ENCODE measurements at regions not wholly inside any gene's neighbourhood (a gene's known extent, or its start where the extent isn't known, plus 50 kb on each side); places are given as distances from the start of the nearest gene placed in this dataset.

GRCh38 chr5:18181575-18181974 lies 547.3 kb downstream of the TAF11L14 start:
- no peak for TF ChIP-seq REST (IDR thresholded peaks at IDR 0.05; ENCODE audit: insufficient replicate concordance, low read depth)
- no peak for TF ChIP-seq POLR2AphosphoS5 (IDR thresholded peaks at IDR 0.05; ENCODE audit: low read depth)
- Histone ChIP-seq H3K27ac (replicated peaks) (no peak overlapping the region), H3K27me3 (ENCODE audit: insufficient read depth, poor library complexity, severe bottlenecking) (no peaks in the 10 kb centered on the region), H3K4me3 (replicated peaks; ENCODE audit: insufficient read depth, low read length) (no peak overlapping the region)
- DNase-seq (ENCODE audit: low read depth in 1 of 2, low spot score in 1 of 2), result no peak

DNA sequence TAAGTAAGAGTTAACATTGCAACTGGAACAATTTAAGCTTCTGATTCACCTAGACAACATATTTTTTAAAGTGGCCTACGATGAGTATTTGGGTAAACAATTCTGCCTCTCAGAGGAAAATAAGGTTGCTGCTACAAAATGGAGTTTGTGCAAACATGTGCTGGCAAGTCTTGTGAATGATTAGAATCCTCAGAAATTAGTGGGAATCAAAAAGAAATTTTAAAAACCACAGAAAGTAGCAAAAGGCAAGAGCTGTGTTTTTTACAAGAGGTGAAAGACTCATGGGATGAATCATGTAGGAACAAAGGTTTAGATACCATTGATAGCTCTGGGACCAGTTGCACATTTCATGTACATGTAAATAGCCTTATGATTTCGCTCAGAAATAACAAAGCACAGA lies 561.6 kb downstream of the TAF11L14 start:
- TF ChIP-seq REST (IDR thresholded peaks at IDR 0.05; ENCODE audit: insufficient replicate concordance, low read depth), result no peak
- no peak for DNase-seq (ENCODE audit: low read depth in 1 of 2, low spot score in 1 of 2)
- no peak overlapping the region for H3K27ac ChIP-seq (replicated peaks)
- H3K27me3 ChIP-seq (ENCODE audit: insufficient read depth, poor library complexity, severe bottlenecking), result no peaks in the 10 kb centered on the region
- no peak overlapping the region for H3K4me3 ChIP-seq (replicated peaks; ENCODE audit: insufficient read depth, low read length)

DNA sequence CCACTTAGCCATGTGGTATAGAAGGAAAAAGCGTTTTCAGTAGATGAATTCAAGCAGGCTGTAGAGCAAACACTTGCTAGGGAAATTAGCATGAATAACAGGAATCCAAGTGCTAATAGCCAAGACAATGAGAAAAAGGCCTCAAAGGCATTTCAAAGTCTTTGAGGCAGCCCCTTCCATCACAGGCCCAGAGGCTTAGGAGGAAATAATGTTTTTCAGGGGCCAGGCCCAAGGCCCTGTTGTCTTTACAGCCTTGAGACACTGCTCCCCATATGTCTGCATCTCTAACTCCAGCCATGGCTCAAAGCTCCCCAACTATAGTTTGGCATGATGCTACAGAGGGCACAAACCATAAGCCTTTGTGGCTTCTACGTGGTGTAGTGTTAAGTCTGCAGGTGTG lies 563.5 kb downstream of the TAF11L14 start:
- TF ChIP-seq GABPA (IDR thresholded peaks at IDR 0.05; ENCODE audit: low read depth) (no peak), SPI1 (IDR thresholded peaks at IDR 0.05; ENCODE audit: borderline replicate concordance, low read depth) (no peak), POLR2AphosphoS5 (IDR thresholded peaks at IDR 0.05; ENCODE audit: low read depth) (no peak), REST (IDR thresholded peaks at IDR 0.05; ENCODE audit: insufficient replicate concordance, low read depth) (no peak)
- TF ChIP-seq, protein P1, sequence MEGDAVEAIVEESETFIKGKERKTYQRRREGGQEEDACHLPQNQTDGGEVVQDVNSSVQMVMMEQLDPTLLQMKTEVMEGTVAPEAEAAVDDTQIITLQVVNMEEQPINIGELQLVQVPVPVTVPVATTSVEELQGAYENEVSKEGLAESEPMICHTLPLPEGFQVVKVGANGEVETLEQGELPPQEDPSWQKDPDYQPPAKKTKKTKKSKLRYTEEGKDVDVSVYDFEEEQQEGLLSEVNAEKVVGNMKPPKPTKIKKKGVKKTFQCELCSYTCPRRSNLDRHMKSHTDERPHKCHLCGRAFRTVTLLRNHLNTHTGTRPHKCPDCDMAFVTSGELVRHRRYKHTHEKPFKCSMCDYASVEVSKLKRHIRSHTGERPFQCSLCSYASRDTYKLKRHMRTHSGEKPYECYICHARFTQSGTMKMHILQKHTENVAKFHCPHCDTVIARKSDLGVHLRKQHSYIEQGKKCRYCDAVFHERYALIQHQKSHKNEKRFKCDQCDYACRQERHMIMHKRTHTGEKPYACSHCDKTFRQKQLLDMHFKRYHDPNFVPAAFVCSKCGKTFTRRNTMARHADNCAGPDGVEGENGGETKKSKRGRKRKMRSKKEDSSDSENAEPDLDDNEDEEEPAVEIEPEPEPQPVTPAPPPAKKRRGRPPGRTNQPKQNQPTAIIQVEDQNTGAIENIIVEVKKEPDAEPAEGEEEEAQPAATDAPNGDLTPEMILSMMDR (IDR thresholded peaks at IDR 0.05; ENCODE audit: insufficient read depth, low read length), result no peak
- H3K27me3 ChIP-seq (ENCODE audit: insufficient read depth, poor library complexity, severe bottlenecking), result no peaks in the 10 kb centered on the region
- no peak overlapping the region for H3K27ac ChIP-seq (replicated peaks)
- no peak overlapping the region for H3K4me3 ChIP-seq (replicated peaks; ENCODE audit: insufficient read depth, low read length)
- DNase-seq (ENCODE audit: low read depth in 1 of 2, low spot score in 1 of 2), result no peak

DNA sequence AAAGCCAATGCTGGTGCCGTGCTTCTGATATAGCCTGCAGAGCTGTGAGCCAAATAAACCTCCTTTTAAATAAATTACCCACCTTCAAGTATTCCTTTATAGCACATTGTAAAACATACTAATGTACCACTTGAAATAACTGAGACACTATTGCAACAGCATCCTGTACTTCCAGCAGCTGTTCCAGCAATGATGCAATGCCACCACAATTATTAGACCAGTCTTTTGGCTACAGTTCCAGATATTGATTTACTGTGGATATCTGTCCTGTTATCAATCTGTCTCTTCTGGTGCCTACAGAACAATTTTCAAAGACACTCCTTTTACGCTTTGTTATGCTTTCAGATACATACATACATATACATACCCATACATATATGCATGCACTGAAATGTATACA lies 567.9 kb downstream of the TAF11L14 start:
- no peaks in the 10 kb centered on the region for H3K27me3 ChIP-seq (ENCODE audit: insufficient read depth, poor library complexity, severe bottlenecking)
- H3K4me3 ChIP-seq (replicated peaks; ENCODE audit: insufficient read depth, low read length), result no peak overlapping the region
- DNase-seq (ENCODE audit: low read depth in 1 of 2, low spot score in 1 of 2), result peak in 1 of 2 experiments; percentile 52
- TF ChIP-seq REST (IDR thresholded peaks at IDR 0.05; ENCODE audit: insufficient replicate concordance, low read depth), result no peak
- TF ChIP-seq, protein P1 (IDR thresholded peaks at IDR 0.05; ENCODE audit: insufficient read depth, low read length), result no peak
- no peak for TF ChIP-seq POLR2AphosphoS5 (IDR thresholded peaks at IDR 0.05; ENCODE audit: low read depth)
- TF ChIP-seq SPI1 (IDR thresholded peaks at IDR 0.05; ENCODE audit: borderline replicate concordance, low read depth), result no peak
- TF ChIP-seq GABPA (IDR thresholded peaks at IDR 0.05; ENCODE audit: low read depth), result no peak
- no peak overlapping the region for H3K27ac ChIP-seq (replicated peaks)

Measured in HL-60 (cell line).